Bronchial epithelial cell (primary cell): ENCODE measurements at regions not wholly inside any gene's neighbourhood (a gene's known extent, or its start where the extent isn't known, plus 50 kb on each side); places are given as distances from the start of the nearest gene placed in this dataset.

Experiments
- DNase-seq: peaks from one replicate; pipeline ENCODE4 v3.0.0-alpha.2; 2010; ENCODE audit warnings: low read depth
- FAIRE-seq: peaks from 2 replicates; lab custom pipeline; 2011; peaks lifted over from hg19 to GRCh38; lab: Jason Lieb, UNC
- H3K27me3 ChIP-seq: 2 replicates; pipeline ENCODE4 v1.5.1; 2011; ENCODE audit warnings: low read length; ENCODE audit not compliant: control insufficient read depth, insufficient read depth
- H3K36me3 ChIP-seq: 2 replicates; pipeline ENCODE4 v1.5.1; 2011; ENCODE audit warnings: low read length; ENCODE audit not compliant: control insufficient read depth, insufficient read depth
- H3K4me3 ChIP-seq: 2 replicates; pipeline ENCODE4 v1.5.1; 2011; ENCODE audit warnings: mild to moderate bottlenecking, low read depth, low read length, control low read depth
- TF ChIP-seq, protein P1 (sequence below): IDR thresholded peaks from 2 replicates; pipeline ENCODE4 v1.5.1; 2011; ENCODE audit warnings: mild to moderate bottlenecking, moderate library complexity, low read length, control low read depth, inconsistent platforms; ENCODE audit not compliant: insufficient read depth, severe bottlenecking

DNA sequence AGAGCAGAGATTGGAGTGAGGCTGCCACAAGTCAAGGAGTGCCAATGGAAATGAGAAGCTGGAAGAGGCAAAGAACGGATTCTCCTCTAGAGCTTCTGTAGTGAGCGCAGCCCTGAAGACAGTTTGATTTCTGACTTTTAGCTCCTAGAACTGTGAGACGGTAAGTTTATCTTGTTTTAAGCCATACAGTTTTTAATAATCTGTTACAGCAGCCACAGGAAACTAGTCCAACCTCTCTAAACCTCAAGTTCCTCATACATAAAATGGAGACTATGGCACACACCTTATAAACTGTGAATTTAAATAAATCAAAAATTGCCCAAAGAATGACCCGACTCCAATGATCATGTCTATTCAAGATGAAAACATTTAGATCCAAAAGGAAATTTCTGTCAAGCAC lies 596.5 kb downstream of the BCL11A start:
- TF ChIP-seq, protein P1, sequence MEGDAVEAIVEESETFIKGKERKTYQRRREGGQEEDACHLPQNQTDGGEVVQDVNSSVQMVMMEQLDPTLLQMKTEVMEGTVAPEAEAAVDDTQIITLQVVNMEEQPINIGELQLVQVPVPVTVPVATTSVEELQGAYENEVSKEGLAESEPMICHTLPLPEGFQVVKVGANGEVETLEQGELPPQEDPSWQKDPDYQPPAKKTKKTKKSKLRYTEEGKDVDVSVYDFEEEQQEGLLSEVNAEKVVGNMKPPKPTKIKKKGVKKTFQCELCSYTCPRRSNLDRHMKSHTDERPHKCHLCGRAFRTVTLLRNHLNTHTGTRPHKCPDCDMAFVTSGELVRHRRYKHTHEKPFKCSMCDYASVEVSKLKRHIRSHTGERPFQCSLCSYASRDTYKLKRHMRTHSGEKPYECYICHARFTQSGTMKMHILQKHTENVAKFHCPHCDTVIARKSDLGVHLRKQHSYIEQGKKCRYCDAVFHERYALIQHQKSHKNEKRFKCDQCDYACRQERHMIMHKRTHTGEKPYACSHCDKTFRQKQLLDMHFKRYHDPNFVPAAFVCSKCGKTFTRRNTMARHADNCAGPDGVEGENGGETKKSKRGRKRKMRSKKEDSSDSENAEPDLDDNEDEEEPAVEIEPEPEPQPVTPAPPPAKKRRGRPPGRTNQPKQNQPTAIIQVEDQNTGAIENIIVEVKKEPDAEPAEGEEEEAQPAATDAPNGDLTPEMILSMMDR: no peak
- FAIRE-seq: no peak
- no peak for DNase-seq
- H3K4me3 ChIP-seq: no peak overlapping the region
- no peaks in the 10 kb centered on the region for H3K36me3 ChIP-seq
- H3K27me3 ChIP-seq: no peaks in the 10 kb centered on the region

DNA sequence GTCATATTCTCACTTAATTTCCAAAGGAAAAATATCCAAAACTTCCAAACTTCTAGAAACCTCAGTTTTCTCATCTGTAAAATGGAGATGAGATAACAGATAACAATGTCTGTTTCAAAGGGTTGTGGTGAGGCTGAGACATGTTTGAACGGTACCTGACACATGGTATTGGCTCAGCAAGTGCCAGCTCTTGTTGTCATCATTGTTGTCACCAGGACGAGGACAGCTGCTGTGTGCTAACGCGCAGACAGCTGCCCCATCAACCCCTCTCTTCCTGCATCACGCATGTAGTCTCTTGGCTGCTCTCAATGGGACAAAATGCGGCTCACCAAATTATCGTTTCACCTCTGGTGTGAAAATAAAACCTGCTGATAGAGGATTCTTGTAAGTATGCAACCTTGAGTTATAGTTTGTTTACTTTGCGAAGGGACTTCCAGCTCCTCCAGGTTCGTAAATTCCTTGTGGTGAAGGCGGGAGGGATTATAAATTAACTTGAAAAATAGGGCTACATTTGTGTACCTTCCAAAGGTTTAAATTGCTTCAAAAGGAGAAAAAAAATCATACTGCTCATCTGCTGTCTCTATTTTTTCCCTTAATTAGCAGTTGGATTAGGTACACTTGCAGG lies 605.4 kb downstream of the BCL11A start:
- H3K4me3 ChIP-seq: no peak overlapping the region
- no peaks in the 10 kb centered on the region for H3K27me3 ChIP-seq
- TF ChIP-seq, protein P1: no peak
- DNase-seq (no peak), FAIRE-seq (no peak)
- no peaks in the 10 kb centered on the region for H3K36me3 ChIP-seq

GRCh38 chr2:59947209-59947608 lies 606.2 kb downstream of the BCL11A start:
- no peak for FAIRE-seq

DNA sequence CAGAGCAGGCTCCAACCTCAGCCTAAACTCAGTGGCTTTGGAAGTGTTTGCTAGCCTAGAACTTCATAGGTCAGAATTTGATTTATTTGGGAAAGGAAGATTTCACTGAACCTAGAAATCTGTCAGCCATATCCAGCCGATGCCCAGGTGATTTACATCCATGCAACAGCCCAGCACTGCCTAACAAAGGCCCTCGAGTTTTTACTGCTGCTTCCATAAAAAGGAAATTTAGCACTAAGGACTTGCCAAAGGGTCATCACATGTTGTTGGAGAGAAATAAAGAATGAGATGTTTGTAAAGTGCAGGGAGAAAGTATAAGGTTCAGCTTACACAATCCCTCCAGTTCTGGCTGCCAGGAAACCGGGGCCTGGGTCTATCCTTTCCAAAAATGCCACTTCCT lies 614.2 kb downstream of the BCL11A start:
- Histone ChIP-seq H3K4me3 (no peak overlapping the region), H3K27me3 (no peaks in the 10 kb centered on the region), H3K36me3 (no peaks in the 10 kb centered on the region)
- DNase-seq (no peak), FAIRE-seq (no peak)
- TF ChIP-seq, protein P1: no peak

More at GRCh38 chr2:59947209-59947608, 606.2 kb downstream of the BCL11A start:
- DNase-seq: no peak
- H3K27me3 ChIP-seq: no peaks in the 10 kb centered on the region
- TF ChIP-seq, protein P1: no peak
- H3K4me3 ChIP-seq: no peak overlapping the region
- H3K36me3 ChIP-seq: no peaks in the 10 kb centered on the region

DNA sequence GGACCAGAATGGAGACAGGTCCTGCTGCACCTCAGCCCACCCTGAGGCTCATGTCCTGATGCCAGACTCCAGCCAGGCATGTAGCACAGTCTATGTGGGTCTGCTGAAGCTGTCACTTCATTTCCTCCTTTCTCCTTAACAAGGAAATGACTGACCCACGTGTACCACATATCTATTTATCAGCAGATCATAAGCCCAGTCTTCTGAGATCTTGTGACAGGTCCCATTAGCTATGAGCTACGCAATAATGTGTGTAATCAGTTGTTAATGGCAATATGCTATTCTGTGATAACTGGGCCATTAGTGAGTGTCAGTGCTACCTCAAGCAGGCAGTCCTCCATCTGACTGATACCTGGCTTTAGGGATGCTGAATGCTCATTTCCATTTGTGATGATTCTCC lies 615.3 kb downstream of the BCL11A start:
- no peaks in the 10 kb centered on the region for H3K27me3 ChIP-seq

More for the DNA sequence above, 615.3 kb downstream of the BCL11A start:
- DNase-seq (no peak), FAIRE-seq (peak; percentile 28)
- no peaks in the 10 kb centered on the region for H3K36me3 ChIP-seq
- TF ChIP-seq, protein P1: no peak
- H3K4me3 ChIP-seq: no peak overlapping the region
